Lung (tissue), 11 donors: ENCODE measurements at regions not wholly inside any gene's neighbourhood (a gene's known extent, or its start where the extent isn't known, plus 50 kb on each side); places are given as distances from the start of the nearest gene placed in this dataset.

Experiments used
- ATAC-seq: fragments of 200-7000 bp; cut with Tn5 transposase; one replicate; pipeline ENCODE4 v1.9.1; 2020; ENCODE audit warnings: moderate number of reproducible peaks; ENCODE audit not compliant: insufficient read depth, low FRiP score
- DNase-seq, 3 donors: peaks; one replicate each; pipeline ENCODE4 v3.0.0-alpha.2; 2013 to 2017
- H3K27ac ChIP-seq, 2 donors: one replicate each; pipeline ENCODE4 v1.5.1; 2013; ENCODE audit warnings: mild to moderate bottlenecking in 2 of 2, moderate library complexity in 2 of 2, control low read depth in 1 of 2, inconsistent platforms in 1 of 2, low read depth in 1 of 2, low read length in 1 of 2
- H3K27me3 ChIP-seq, 3 donors: one replicate each; pipeline ENCODE4 v1.5.1; 2013; ENCODE audit warnings: low read length in 2 of 3; ENCODE audit not compliant: control insufficient read depth in 3 of 3, insufficient read depth in 3 of 3
- H3K36me3 ChIP-seq, 4 donors: one replicate each; pipeline ENCODE4 v1.5.1; 2013; ENCODE audit warnings: low read length in 4 of 4, mild to moderate bottlenecking in 1 of 4, moderate library complexity in 1 of 4; ENCODE audit not compliant: control insufficient read depth in 4 of 4, insufficient read depth in 4 of 4
- H3K4me1 ChIP-seq, 5 donors: one replicate each; pipeline ENCODE4 v1.5.1; 2013; ENCODE audit warnings: low read length in 5 of 5, mild to moderate bottlenecking in 2 of 5, moderate library complexity in 1 of 5; ENCODE audit not compliant: control insufficient read depth in 5 of 5, insufficient read depth in 5 of 5
- H3K4me3 ChIP-seq: one replicate; pipeline ENCODE4 v1.5.1; 2013; ENCODE audit warnings: mild to moderate bottlenecking, control low read depth, moderate library complexity
- H3K9ac ChIP-seq, 2 donors: one replicate each; pipeline ENCODE4 v1.5.1; 2013; ENCODE audit warnings: low read length in 2 of 2, control low read depth in 1 of 2; ENCODE audit not compliant: insufficient read depth in 1 of 2
- H3K9me3 ChIP-seq, 4 donors: one replicate each; pipeline ENCODE4 v1.5.1; 2013; ENCODE audit warnings: low read length in 3 of 4, mild to moderate bottlenecking in 1 of 4, moderate library complexity in 1 of 4; ENCODE audit not compliant: control insufficient read depth in 4 of 4, insufficient read depth in 3 of 4
- WGBS, 2 donors: extraction: QIAGEN DNeasy Blood & Tissue Kit; methylation state at CpG; one replicate each; pipeline ENCODE4 v1.1.7; 2013; 5-methylcytosine and 5-hydroxymethylcytosine counted together
- TF ChIP-seq, protein P1 (sequence below): IDR thresholded peaks from 2 replicates; pipeline ENCODE4 v1.5.1; 2012; ENCODE audit warnings: mild to moderate bottlenecking; ENCODE audit errors: control extremely low read depth, extremely low read depth
- donor health status: control.
- donor health status: control.
- donor health status: Bipolar disorder and iron deficiency.
- donor health status: healthy.
- donor health status: DM: yes; HTN: yes; CAD: no.

GRCh38 chr5:2894736-2895135 is 143.3 kb upstream of the IRX2 start:
- WGBS, 2 donors: 65 to 75% methylated on average over 11 of the region's 11 CpGs
- no peaks in the 10 kb centered on the region for H3K27me3 ChIP-seq
- no peak for DNase-seq

DNA sequence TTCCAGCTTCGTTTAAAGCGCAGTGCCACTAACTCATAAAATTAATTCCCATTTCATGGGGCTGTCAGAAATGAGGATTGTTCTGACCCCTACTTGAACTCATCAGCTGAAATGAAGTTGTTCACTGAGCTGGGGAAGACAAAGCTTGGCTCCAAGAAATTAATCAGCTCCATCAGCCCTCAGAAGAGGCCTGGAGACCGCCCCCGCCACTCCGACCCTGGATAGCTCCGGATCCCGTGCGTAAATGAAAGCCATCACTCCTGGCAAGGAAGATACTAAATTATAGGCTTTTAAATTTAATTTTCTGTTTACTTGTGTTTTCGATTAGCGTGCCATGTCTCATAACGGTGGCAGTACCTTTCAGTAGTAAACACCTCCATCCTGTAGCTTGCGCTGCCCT is 142.8 kb upstream of the IRX2 start:
- Histone ChIP-seq H3K36me3 (no peaks in the 10 kb centered on the region), H3K4me1 (no peaks in the 10 kb centered on the region), H3K27ac (no peak overlapping the region), H3K4me3 (no peak overlapping the region), H3K27me3 (no peaks in the 10 kb centered on the region), H3K9ac (no peak overlapping the region), H3K9me3 (peaks cover 0 to 6% (median 0%) of the 10 kb centered on the region in 4 donors)
- ATAC-seq: no peak
- 71 to 73% methylated on average over 12 of the region's 12 CpGs for WGBS, 2 donors
- TF ChIP-seq, protein P1, sequence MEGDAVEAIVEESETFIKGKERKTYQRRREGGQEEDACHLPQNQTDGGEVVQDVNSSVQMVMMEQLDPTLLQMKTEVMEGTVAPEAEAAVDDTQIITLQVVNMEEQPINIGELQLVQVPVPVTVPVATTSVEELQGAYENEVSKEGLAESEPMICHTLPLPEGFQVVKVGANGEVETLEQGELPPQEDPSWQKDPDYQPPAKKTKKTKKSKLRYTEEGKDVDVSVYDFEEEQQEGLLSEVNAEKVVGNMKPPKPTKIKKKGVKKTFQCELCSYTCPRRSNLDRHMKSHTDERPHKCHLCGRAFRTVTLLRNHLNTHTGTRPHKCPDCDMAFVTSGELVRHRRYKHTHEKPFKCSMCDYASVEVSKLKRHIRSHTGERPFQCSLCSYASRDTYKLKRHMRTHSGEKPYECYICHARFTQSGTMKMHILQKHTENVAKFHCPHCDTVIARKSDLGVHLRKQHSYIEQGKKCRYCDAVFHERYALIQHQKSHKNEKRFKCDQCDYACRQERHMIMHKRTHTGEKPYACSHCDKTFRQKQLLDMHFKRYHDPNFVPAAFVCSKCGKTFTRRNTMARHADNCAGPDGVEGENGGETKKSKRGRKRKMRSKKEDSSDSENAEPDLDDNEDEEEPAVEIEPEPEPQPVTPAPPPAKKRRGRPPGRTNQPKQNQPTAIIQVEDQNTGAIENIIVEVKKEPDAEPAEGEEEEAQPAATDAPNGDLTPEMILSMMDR: no peak
- no peak for DNase-seq

More at GRCh38 chr5:2894736-2895135, 143.3 kb upstream of the IRX2 start:
- Histone ChIP-seq H3K4me1 (no peaks in the 10 kb centered on the region), H3K9me3 (peaks cover 0 to 6% (median 0%) of the 10 kb centered on the region in 4 donors), H3K9ac (no peak overlapping the region), H3K36me3 (no peaks in the 10 kb centered on the region), H3K4me3 (no peak overlapping the region), H3K27ac (no peak overlapping the region)
- TF ChIP-seq, protein P1: no peak
- no peak for ATAC-seq

- H3K27ac ChIP-seq: no peak overlapping the region
- no peak overlapping the region for H3K4me3 ChIP-seq
- peaks cover 0 to 9% (median 0%) of the 10 kb centered on the region in 4 donors for H3K9me3 ChIP-seq
- H3K27me3 ChIP-seq: no peaks in the 10 kb centered on the region
- H3K36me3 ChIP-seq: no peaks in the 10 kb centered on the region
- TF ChIP-seq, protein P1: no peak
- WGBS, 2 donors: 76% methylated on average over 8 of the region's 8 CpGs
- ATAC-seq (no peak), DNase-seq (no peak)
- no peak overlapping the region for H3K9ac ChIP-seq
- no peaks in the 10 kb centered on the region for H3K4me1 ChIP-seq
These were observed 141.1 kb upstream of the IRX2 start for GRCh38 chr5:2892466-2893000.

GRCh38 chr5:2891781-2892180 is 140.3 kb upstream of the IRX2 start:
- Histone ChIP-seq H3K4me3 (no peak overlapping the region), H3K27me3 (no peaks in the 10 kb centered on the region), H3K9ac (no peak overlapping the region), H3K36me3 (no peaks in the 10 kb centered on the region), H3K9me3 (peaks cover 0 to 8% (median 0%) of the 10 kb centered on the region in 4 donors), H3K27ac (no peak overlapping the region), H3K4me1 (no peaks in the 10 kb centered on the region)
- ATAC-seq (no peak), DNase-seq (no peak)
- TF ChIP-seq, protein P1: no peak
- WGBS, 2 donors: 99% methylated on average over 3 of the region's 3 CpGs
